HCT116 (cell line): ENCODE measurements at regions not wholly inside any gene's neighbourhood (a gene's known extent, or its start where the extent isn't known, plus 50 kb on each side); places are given as distances from the start of the nearest gene placed in this dataset.

ENCODE experiments used
- ATAC-seq: fragments of 200-7000 bp; cut with Tn5 transposase; 2 replicates; pipeline ENCODE4 v1.9.1; 2020; ENCODE audit warnings: mild to moderate bottlenecking, moderate library complexity
- BruUV-seq: library from RNA; stranded (reverse); fragments of 400-500 nt; replicated peaks from 2 replicates; lab custom pipeline; 2021; lab: Mats Ljungman, UMichigan
- CTCF ChIA-PET: fragments of 300-600 bp; sonication (Branson Sonifier 250); formaldehyde crosslinking; loops from one replicate; lab custom pipeline; 2021; ENCODE audit warnings: antibody characterized with exemption; lab: Charles Lee
- POLR2A ChIA-PET: fragments of 300-600, 350-600 bp; sonication (Branson Sonifier 250); formaldehyde crosslinking; loops from one replicate; lab custom pipeline; 2021; ENCODE audit warnings: antibody characterized with exemption; lab: Charles Lee
- RAD21 ChIA-PET, 2 experiments: fragments of 300-600 bp; sonication (Branson Sonifier 250); formaldehyde crosslinking; loops; one replicate each; lab custom pipeline; 2023; ENCODE audit warnings: low total read pairs in 2 of 2; ENCODE audit not compliant: uncharacterized antibody in 2 of 2, unreplicated experiment in 2 of 2, low non-redundant PET in 1 of 2; lab: Charles Lee
- DNase-seq: peaks from one replicate; pipeline ENCODE4 v3.0.0-alpha.2; 2010; ENCODE audit warnings: low read depth, low spot score
- H2AFZ ChIP-seq: fragments of 200-600 bp; shearing (Covaris generic), sonication (generic); 2 replicates; pipeline ENCODE4 v1.6.1; 2017; ENCODE audit warnings: low read depth, mixed run types, mixed read lengths, antibody characterized with exemption, low read length; ENCODE audit not compliant: poor library complexity, severe bottlenecking
- H3K27ac ChIP-seq: 2 replicates; pipeline ENCODE4 v1.5.1; 2012; ENCODE audit warnings: low read depth, low read length
- H3K27me3 ChIP-seq: fragments of 200-600 bp; sonication (generic); 2 replicates; pipeline ENCODE4 v1.6.1; 2016; ENCODE audit warnings: mixed run types, low read length, mixed read lengths; ENCODE audit not compliant: insufficient read depth
- H3K36me3 ChIP-seq, 2 experiments: fragments of 200-500 bp in 1 of 2; fragments of 200-600 bp in 1 of 2; sonication (Bioruptor generic) in 1 of 2; sonication (generic) in 1 of 2; 2 replicates each; pipeline versions ENCODE4 v1.5.1 to v1.6.1; 2014 to 2016; ENCODE audit warnings: low read length in 2 of 2, inconsistent platforms in 1 of 2, mixed read lengths in 1 of 2, mixed run types in 1 of 2; ENCODE audit not compliant: insufficient read depth in 2 of 2, control insufficient read depth in 1 of 2
- H3K4me1 ChIP-seq, 2 experiments: fragments of 200-600 bp in 1 of 2; sonication (generic) in 1 of 2; 2 replicates each; pipeline versions ENCODE4 v1.5.1 to v1.6.1; 2012 to 2017; ENCODE audit warnings: low read length in 2 of 2, inconsistent platforms in 1 of 2, mild to moderate bottlenecking in 1 of 2, mixed read lengths in 1 of 2, mixed run types in 1 of 2, moderate library complexity in 1 of 2; ENCODE audit not compliant: insufficient read depth in 2 of 2, control insufficient read depth in 1 of 2
- H3K4me2 ChIP-seq: fragments of 200-600 bp; sonication (generic); 2 replicates; pipeline ENCODE4 v1.6.1; 2017; ENCODE audit warnings: mixed run types, low read length, mixed read lengths
- H3K4me3 ChIP-seq, 2 experiments: fragments of 200-600 bp in 1 of 2; sonication (generic) in 1 of 2; replicated peaks in 1 of 2; 2 replicates each; pipeline ENCODE4 v1.5.1; 2011 to 2016; ENCODE audit warnings: low read length in 2 of 2, control low read depth in 1 of 2, low read depth in 1 of 2, mild to moderate bottlenecking in 1 of 2, mixed read lengths in 1 of 2, mixed run types in 1 of 2
- H3K79me2 ChIP-seq: fragments of 200-600 bp; sonication (generic); 2 replicates; pipeline ENCODE4 v1.6.1; 2017; ENCODE audit warnings: mild to moderate bottlenecking, mixed run types, low read length, moderate library complexity, mixed read lengths; ENCODE audit not compliant: insufficient read depth
- H3K9ac ChIP-seq: fragments of 200-600 bp; sonication (generic); 2 replicates; pipeline ENCODE4 v1.6.1; 2016; ENCODE audit warnings: low read length, mixed read lengths
- H3K9me2 ChIP-seq: fragments of 200-600 bp; sonication (generic), shearing (Covaris generic); 2 replicates; pipeline ENCODE4 v1.6.1; 2017; ENCODE audit warnings: mixed run types, mild to moderate bottlenecking, moderate library complexity; ENCODE audit not compliant: insufficient read depth
- H3K9me3 ChIP-seq, 2 experiments: fragments of 200-500 bp in 1 of 2; fragments of 200-600 bp in 1 of 2; sonication (Bioruptor generic) in 1 of 2; sonication (generic) in 1 of 2; 2 replicates each; pipeline ENCODE4 v1.6.1; 2014 to 2017; ENCODE audit warnings: low read length in 2 of 2, mixed read lengths in 2 of 2, inconsistent platforms in 1 of 2, low read depth in 1 of 2, mild to moderate bottlenecking in 1 of 2, mixed run types in 1 of 2, moderate library complexity in 1 of 2; ENCODE audit not compliant: control insufficient read depth in 1 of 2, insufficient read depth in 1 of 2
- H4K20me1 ChIP-seq: fragments of 200-600 bp; sonication (generic), shearing (Covaris generic); 2 replicates; pipeline ENCODE4 v1.6.1; 2017; ENCODE audit warnings: mixed run types, mild to moderate bottlenecking, moderate library complexity; ENCODE audit not compliant: insufficient read depth
- CBX3 ChIP-seq: IDR thresholded peaks from 2 replicates; pipeline ENCODE4 v1.6.1; 2012; ENCODE audit warnings: low read depth
- CEBPB ChIP-seq: IDR thresholded peaks from 2 replicates; pipeline ENCODE4 v1.6.1; 2012; ENCODE audit warnings: low read depth
- CTCF ChIP-seq, 3 experiments: fragments of 200-600 bp in 1 of 3; sonication (generic) in 1 of 3; IDR thresholded peaks in 2 of 3; conservative IDR thresholded peaks in 1 of 3; 2 replicates each; pipeline ENCODE4 v1.5.1; 2012 to 2017; ENCODE audit warnings: low read depth in 2 of 3, low read length in 2 of 3, antibody characterized with exemption in 1 of 3, borderline replicate concordance in 1 of 3, control low read depth in 1 of 3, mild to moderate bottlenecking in 1 of 3, mixed read lengths in 1 of 3, mixed run types in 1 of 3, moderate library complexity in 1 of 3; ENCODE audit not compliant: insufficient read depth in 1 of 3
- EZH2phosphoT487 ChIP-seq: fragments of 200-600 bp; IDR thresholded peaks from 2 replicates; pipeline ENCODE4 v1.6.1; 2018; ENCODE audit warnings: antibody characterized with exemption, borderline replicate concordance
- FOSL1 ChIP-seq: IDR thresholded peaks from 2 replicates; pipeline ENCODE4 v1.6.1; 2012; ENCODE audit warnings: low read depth
- POLR2A ChIP-seq: IDR thresholded peaks from 2 replicates; pipeline ENCODE4 v1.7.0; 2011; ENCODE audit warnings: borderline replicate concordance; ENCODE audit not compliant: insufficient read depth, insufficient read length; ENCODE audit errors: extremely low read depth
- POLR2AphosphoS5 ChIP-seq: IDR thresholded peaks from 2 replicates; pipeline ENCODE4 v1.6.1; 2011; ENCODE audit warnings: mild to moderate bottlenecking, low read depth, low read length, moderate library complexity
- REST ChIP-seq: IDR thresholded peaks from 2 replicates; pipeline ENCODE4 v1.6.1; 2012; ENCODE audit warnings: low read depth
- SP1 ChIP-seq: IDR thresholded peaks from 2 replicates; pipeline ENCODE4 v1.6.1; 2012; ENCODE audit warnings: low read depth
- SRF ChIP-seq: IDR thresholded peaks from 2 replicates; pipeline ENCODE4 v1.6.1; 2012; ENCODE audit warnings: low read depth
- TCF7L2 ChIP-seq: IDR thresholded peaks from 2 replicates; pipeline ENCODE4 v1.7.0; 2011; ENCODE audit warnings: borderline replicate concordance, inconsistent platforms; ENCODE audit not compliant: insufficient read depth, insufficient read length; ENCODE audit errors: extremely low read depth
- ZFX ChIP-seq: fragments of 450-650 bp; IDR thresholded peaks from 2 replicates; pipeline ENCODE4 v1.6.1; 2017
- ZNF274 ChIP-seq: fragments of 200-500 bp; sonication (Bioruptor generic); IDR thresholded peaks from 2 replicates; pipeline ENCODE4 v1.6.1; 2014; ENCODE audit warnings: mild to moderate bottlenecking, low read depth, low read length, inconsistent platforms
- intact Hi-C: fragments of 100-400 bp; cut with micrococcal nuclease; formaldehyde crosslinking; loops from 2 replicates; pipeline ENCODE4 v1.10.0; 2022

- ChIA-PET CTCF (no interaction called here), RAD21 (no interaction called here), POLR2A (no interaction called here)
- Histone ChIP-seq H3K9me2 (no peaks in the 10 kb centered on the region), H3K79me2 (no peaks in the 10 kb centered on the region), H3K4me1 (no peaks in the 10 kb centered on the region), H3K4me2 (no peak overlapping the region), H4K20me1 (no peaks in the 10 kb centered on the region), H3K36me3 (no peaks in the 10 kb centered on the region), H3K27ac (no peak overlapping the region)
- ATAC-seq: no peak
- TF ChIP-seq EZH2phosphoT487 (no peak), CTCF (IDR thresholded peaks at IDR 0.05 in 2 of 3, conservative IDR thresholded peaks at IDR 0.05 in 1 of 3; ENCODE audit: borderline replicate concordance in 1 of 3, insufficient read depth in 1 of 3, low read depth in 2 of 3, low read length in 2 of 3) (no peak), ZNF274 (no peak), SP1 (no peak), SRF (no peak), ZFX (no peak)
- TF ChIP-seq, all 23 proteins: peak for 0
- intact Hi-C loops: no loop called here
- no peak overlapping the region for H3K9ac ChIP-seq
- no peak overlapping the region for H3K4me3 ChIP-seq
- no peaks in the 10 kb centered on the region for H3K27me3 ChIP-seq
- no peaks in the 10 kb centered on the region for H3K9me3 ChIP-seq
- H2AFZ ChIP-seq: no peak overlapping the region
- no peak for DNase-seq
- no TSS peak for BruUV-seq
Measured at GRCh38 chr5:173740400-173740799, 124.0 kb upstream of the BOD1 start.

- ChIA-PET POLR2A (no interaction called here), RAD21 (no interaction called here), CTCF (no interaction called here)
- H4K20me1 ChIP-seq: no peaks in the 10 kb centered on the region
- no peak for DNase-seq
- no peaks in the 10 kb centered on the region for H3K9me2 ChIP-seq
- no peak overlapping the region for H3K9ac ChIP-seq
- H3K27me3 ChIP-seq: no peaks in the 10 kb centered on the region
- no peaks in the 10 kb centered on the region for H3K79me2 ChIP-seq
- no peak overlapping the region for H3K4me3 ChIP-seq
- intact Hi-C loops: no loop called here
- no peak for TF ChIP-seq POLR2AphosphoS5
- no peak for TF ChIP-seq ZFX
- TF ChIP-seq SP1: no peak
- TF ChIP-seq CEBPB: no peak
- no peak for TF ChIP-seq POLR2A
- no peak for TF ChIP-seq CBX3
- no peak for TF ChIP-seq REST
- no peak for TF ChIP-seq FOSL1
- no peak for TF ChIP-seq TCF7L2
- H3K27ac ChIP-seq: no peak overlapping the region
- peaks cover 0 to 3% of the 10 kb centered on the region in 2 experiments; a peak in 1 of 4 replicates for H3K4me1 ChIP-seq
- no peak for ATAC-seq
- no peak overlapping the region for H3K4me2 ChIP-seq
- no TSS peak for BruUV-seq
- H2AFZ ChIP-seq: no peak overlapping the region
- H3K36me3 ChIP-seq: no peaks in the 10 kb centered on the region
- H3K9me3 ChIP-seq: no peaks in the 10 kb centered on the region
Measured at GRCh38 chr5:173741087-173741486, 124.6 kb upstream of the BOD1 start.
